CD4-positive, alpha-beta T cell treated with Interleukin-4 for 1 hour (primary cell): ENCODE measurements at regions not wholly inside any gene's neighbourhood (a gene's known extent, or its start where the extent isn't known, plus 50 kb on each side); places are given as distances from the start of the nearest gene placed in this dataset.
"Not testable (repeated sequence)": the region's sequence is repeated elsewhere in the genome, so short reads cannot be mapped to it uniquely, and the experiment has no call there.

ENCODE experiments used
- DNase-seq, 2 donors: peaks; one replicate each; pipeline ENCODE4 v3.0.0-alpha.2; 2020 to 2022

DNA sequence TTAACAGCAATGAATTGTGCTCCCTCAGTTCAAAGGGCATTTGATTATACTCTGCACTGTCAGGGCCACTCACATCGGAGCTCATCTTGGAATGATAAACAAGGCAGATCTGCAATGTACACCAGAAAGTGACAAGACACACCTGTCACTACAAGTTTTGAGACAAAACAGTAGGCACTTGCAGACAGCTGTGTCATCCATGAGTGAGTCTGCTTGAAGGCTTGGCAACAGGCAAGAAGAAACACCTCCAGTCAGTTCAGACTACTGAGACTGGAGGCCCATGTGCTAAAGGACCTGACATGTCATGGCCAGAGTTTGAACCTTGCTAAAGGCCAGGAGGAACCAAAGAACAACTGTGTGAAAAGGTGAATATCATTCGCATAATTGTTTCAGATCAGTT is 354.5 kb downstream of the CEP170 start:
- DNase-seq = not testable (repeated sequence)

- no peak for DNase-seq
Measured at GRCh38 chr1:242890192-242890741, 364.8 kb downstream of the CEP170 start.

GRCh38 chr1:242886137-242886536 is 361.6 kb upstream of the PLD5 start:
- DNase-seq = no peak

GRCh38 chr1:242880022-242880421 is 355.5 kb upstream of the PLD5 start:
- not testable (repeated sequence) for DNase-seq

GRCh38 chr1:242877743-242878142 is 353.2 kb upstream of the PLD5 start:
- no peak for DNase-seq

DNA sequence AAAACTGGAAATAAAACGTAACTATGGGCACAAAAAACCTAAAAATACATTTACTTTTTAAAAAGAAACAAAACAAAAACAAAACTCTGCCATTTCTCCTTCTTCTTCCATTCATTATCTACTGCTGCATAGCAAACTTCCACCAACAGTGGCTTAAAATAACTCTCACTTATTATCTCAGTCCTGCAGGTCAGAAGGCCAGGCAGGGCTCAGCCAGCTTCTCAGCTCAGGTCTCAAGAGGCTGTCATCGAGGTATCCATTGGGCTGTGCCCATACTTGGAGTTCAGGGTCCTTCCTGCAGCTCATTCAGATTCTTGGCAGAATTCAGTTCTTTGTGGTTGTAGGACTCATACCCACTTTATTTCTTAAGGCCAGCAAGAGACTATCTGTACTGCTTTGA is 352.7 kb upstream of the PLD5 start:
- no peak for DNase-seq

DNA sequence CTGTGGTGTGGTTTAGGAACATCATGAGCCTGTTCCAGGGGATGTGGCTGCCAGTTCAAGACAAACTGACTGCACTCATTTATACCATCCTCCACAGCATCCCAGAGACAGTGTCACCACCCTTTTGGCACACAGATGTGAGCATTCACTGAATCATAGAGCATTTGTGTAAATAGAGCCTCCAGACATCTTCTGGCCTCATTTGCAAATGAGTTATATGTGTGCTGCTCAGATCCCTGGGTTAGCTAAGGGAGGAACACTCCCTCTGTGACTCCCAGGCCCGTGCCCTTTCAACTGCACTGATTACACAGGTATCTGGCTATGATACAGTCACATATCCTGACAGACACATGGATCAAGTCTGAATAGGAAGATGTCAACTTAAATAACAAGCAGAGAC is 351.5 kb upstream of the PLD5 start:
- DNase-seq = no peak

DNA sequence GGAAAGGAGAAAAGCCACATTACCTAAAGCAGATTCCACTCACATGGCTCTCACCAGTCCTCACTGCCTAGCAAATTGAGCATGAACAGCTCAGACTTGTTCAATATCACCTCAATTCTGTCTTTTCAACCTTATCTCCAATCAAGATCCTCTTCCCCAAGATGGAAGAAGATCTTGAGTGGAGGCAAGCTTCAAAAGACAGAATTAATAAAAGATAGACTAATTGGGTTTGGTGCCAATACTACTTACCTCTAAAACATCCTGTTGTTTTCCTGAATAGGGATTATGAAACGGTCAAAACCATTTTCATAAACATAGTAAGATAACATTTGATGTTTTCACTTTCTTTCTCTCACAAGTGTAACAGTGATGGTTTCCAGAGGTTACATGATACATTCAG is 349.2 kb upstream of the PLD5 start:
- no peak for DNase-seq

DNA sequence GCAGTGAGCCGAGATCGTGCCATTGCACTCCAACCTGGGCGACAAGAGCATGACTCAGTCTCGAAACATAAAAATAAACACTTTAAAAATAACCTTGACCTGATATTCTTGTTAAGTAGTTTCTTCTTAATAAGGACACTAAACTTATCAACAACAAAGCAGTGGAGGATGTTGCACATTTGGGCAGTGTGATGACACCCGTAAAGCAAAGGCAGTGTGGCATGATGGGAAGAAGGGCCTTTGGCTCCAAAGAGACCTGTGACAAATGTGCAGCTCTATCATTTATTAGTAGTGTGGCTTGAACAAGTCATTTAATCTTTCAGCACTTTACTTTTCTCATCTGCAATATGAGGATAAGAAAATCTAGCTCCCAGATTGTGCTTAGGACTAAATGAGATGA is 348.0 kb upstream of the PLD5 start:
- no peak for DNase-seq

DNA sequence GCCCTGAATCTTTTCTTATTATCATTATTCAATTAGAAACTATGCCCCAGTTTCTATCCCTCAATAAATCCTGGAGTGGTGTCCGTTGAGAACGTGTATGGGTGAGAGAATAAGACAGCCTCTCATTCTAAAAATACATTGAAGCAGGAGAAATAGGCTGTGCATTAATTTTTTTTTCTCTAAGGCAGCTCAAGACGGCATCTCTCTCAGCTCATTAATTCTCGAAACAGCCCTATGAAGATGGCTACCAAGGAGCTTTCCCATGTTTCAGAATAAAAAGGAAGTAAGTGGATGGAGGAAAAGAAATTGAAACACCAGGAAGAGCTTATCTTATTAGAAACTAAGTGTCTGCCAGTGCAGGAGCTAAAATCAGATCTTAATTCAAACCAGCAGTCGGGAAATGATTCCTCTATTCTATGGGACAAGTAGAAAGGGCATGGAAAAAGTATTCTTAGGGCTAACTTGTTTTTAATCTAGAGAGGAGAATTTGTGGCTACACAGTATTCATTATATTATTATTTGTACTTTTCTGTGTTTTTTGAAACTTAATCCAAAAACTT is 347.1 kb upstream of the PLD5 start:
- no peak for DNase-seq

DNA sequence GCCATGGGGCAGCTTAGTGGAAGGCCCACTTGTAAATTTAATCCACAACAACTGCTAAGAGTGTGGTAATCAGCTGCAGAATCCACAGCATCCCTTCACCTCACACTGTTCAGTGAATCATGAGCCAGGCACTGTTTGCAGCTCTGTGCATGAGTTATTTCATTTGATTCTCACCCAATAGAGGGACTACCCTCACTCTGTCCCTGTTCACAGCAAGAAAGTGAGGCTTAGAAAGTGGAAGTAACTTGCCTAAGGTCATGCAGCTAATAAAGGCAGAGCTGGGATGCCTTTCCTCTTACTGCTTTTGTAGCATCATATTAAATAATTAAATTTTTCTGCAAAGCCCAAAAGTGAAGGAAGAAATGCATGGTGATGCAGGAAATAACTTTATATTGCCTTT is 346.5 kb upstream of the PLD5 start:
- no peak for DNase-seq

DNA sequence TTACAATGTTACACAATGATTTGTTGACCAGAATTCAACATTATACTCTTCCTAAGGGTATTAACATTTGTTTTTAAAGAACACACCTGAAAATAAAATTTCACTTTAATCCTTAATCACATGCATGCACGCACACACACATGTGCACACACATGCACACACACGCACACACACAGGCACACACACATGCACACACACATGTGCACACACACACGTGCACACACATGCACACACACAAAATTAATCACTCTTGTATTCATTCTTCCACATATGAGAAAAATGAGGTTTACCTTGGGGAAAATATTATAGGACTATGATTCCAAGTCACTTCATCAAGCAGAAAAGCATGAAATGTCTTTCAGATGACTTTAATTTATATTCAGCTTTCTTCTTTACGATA is 331.8 kb upstream of the PLD5 start:
- no peak for DNase-seq

GRCh38 chr1:242854466-242854865 is 330.0 kb upstream of the PLD5 start:
- DNase-seq = no peak

DNA sequence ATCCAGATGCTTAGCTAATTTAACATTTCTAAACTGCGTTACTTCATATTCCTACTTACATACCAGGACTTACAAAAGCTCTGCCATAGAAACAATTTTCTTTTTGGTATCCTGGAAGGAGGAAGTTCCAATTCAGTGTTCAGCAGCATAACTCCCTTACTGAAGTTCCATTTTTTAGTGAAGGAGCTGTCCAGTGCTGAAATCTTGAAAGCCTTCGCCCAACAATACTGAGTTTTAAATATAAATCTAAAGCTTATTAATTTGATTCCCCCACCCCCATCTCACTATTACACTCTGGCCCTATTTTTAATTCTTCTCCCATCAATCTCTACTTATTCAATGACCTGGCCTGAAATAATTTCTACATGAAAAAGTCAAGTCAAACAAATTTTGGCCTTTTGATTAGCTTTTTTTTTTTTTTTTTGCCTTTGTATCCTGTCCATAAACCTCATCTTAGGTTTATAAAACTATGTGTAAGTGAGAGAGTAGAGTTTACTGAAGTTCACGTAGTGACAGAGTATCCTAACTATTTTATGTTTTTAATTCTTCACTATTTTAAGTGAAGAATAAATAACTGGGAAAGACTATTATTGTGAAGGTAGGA is 323.0 kb upstream of the PLD5 start:
- no peak for DNase-seq

GRCh38 chr1:242842094-242842493 is 317.6 kb upstream of the PLD5 start:
- DNase-seq = no peak

DNA sequence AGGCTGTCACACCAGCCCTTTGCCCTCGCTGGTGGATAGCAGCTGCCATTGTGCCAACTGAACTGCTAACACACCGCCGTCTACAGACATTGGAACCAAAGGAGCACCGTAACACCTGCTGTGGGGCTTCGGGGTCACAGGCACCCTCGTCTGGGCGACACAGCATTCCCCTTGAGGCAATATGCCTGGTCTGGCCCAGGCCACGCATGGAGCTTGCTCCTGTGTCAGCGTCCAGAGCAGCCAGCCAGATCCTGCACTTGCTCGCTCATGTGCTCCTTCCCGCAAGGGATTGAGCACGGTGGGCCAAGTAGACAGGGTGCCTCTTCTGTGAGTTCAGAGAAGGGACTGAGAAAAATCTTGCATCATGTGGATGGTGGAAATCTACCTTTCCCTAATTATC is 314.6 kb upstream of the PLD5 start:
- no peak for DNase-seq

- no peak for DNase-seq
Measured at GRCh38 chr1:242836423-242836822, 311.9 kb upstream of the PLD5 start.

- DNase-seq = no peak
Measured at GRCh38 chr1:242828828-242829227, 304.3 kb upstream of the PLD5 start.

DNA sequence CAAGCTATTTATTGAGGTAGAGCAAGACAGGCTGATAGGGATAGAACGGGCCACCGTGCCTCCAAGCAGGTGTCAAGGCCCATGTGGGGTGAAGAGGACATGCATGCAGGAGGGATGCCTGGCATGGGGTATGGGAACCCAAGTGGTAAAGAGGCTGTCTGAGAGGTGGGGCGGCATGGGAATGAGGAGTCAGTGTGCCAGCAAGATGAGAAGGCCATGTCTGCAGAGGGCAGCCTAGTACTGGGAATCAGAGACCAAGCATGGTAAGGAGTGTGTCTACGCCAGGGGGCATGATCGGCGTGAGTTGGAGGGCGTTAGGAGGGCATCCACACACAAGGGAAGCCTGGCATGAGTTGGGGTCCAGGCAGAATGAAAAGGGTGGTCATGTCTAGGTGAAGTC is 303.7 kb upstream of the PLD5 start:
- DNase-seq = no peak

DNA sequence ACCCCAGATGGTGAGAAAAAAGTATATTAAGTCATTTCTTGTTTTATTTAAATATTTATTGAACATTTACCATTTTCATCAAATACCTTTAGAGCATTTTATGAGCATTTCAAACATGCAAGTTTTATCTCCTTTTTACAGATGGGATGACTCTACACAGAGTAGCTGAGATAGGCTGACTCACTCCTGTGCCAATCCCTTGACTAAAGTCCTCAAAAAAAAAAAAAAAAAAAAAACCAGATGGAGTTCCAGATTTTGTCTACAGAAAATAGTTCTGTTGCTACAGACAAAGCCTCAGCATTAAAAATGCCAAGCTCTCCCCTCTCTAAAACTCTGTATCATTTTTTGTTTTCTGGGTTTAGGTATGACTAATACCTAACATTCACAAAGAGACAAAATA is 303.0 kb upstream of the PLD5 start:
- no peak for DNase-seq

DNA sequence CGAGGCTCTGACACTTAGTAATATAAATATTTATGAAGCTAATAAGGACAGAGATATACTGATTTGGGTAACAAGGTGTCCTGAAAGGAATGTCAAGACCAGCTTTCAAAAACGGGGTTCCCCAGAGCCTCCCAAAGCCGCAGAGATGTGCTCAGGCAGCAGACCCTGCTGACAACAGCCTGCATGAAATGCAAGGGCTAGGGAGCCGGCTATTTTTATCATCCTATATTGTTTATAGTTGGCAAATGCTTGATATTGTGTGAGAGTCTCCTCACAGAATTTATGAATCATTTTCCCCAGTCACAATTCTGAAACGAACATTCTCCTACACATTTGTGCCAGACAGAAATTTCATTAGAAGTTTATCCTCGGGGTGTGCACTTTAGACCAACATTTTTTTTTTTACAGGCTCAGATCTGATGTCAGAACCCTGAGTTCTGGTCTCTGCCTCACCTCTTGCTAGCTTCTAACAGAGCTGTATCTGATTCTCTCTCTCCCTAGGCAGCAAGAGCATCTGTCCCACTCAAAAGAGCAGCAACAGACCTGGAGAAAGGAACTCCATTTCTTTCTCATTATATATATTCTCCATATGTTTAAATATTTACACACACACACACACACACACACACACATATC is 302.3 kb upstream of the PLD5 start:
- no peak for DNase-seq

GRCh38 chr1:242824435-242824834 is 299.9 kb upstream of the PLD5 start:
- no peak for DNase-seq

DNA sequence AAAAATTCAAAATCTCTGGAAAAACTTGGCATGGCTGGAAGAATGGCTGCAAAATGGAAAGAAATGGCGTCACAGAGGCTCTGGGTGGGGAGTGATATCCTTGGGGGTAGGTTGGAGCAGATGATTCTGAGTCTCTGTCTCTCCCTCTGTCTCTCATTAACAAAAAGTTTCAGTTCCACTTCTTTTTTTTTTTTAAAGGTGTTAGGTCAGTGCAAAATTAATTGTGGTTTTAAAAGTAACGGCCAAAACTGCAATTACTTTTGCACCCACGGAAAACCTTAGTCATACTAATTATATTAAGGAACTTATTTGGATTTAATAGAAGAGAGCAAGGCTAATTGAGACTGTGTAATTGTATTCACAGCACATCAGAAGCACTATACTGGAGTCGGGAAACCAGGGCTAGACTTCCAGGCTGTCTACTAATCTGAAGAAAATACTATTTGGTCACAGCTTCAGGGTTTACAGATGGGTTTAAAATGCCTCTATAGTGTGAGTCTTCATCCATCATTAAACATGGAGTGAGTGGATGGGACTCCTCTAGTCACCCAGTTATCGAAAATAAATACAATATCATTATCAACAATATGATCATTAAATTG is 289.1 kb upstream of the PLD5 start:
- no peak for DNase-seq
